PFSK-1 (cell line): ENCODE measurements at regions not wholly inside any gene's neighbourhood (a gene's known extent, or its start where the extent isn't known, plus 50 kb on each side); places are given as distances from the start of the nearest gene placed in this dataset.

Experiments used
- REST ChIP-seq, 2 experiments: IDR thresholded peaks; 2 replicates each; pipeline versions ENCODE4 v1.6.1 to v1.8.0; 2011 to 2012; ENCODE audit warnings: low read depth in 2 of 2, low read length in 2 of 2, control low read depth in 1 of 2, inconsistent platforms in 1 of 2, mild to moderate bottlenecking in 1 of 2, moderate library complexity in 1 of 2; ENCODE audit not compliant: insufficient read depth in 1 of 2
- SIN3A ChIP-seq: IDR thresholded peaks from 2 replicates; pipeline ENCODE4 v1.6.1; 2012; ENCODE audit warnings: mild to moderate bottlenecking, low read length, moderate library complexity, borderline replicate concordance; ENCODE audit not compliant: insufficient read depth
- TAF1 ChIP-seq: IDR thresholded peaks from 2 replicates; pipeline ENCODE4 v1.6.1; 2012; ENCODE audit warnings: low read length, control low read depth, borderline replicate concordance; ENCODE audit not compliant: insufficient read depth

DNA sequence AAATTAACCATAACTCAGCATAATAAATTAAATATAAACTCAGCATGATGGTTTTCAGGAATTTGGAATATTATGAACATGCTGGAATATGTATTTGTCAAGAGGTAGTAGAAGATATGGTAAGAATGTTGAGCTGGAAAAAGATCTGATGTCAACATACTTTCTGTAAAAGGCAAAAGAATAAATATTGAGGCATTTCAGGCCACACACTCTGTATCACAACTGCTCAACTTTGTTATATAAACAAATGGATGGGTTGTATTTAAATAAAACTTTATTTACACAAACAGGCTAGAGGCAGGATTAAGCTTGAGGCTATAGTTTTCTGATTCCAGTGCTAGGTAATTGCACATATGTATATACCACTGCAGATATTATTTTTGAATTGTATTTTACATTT lies 1409.4 kb downstream of the MRPL39 start:
- TF ChIP-seq SIN3A (no peak), TAF1 (no peak), REST (IDR thresholded peaks at IDR 0.05; ENCODE audit: insufficient read depth in 1 of 2, low read depth in 2 of 2, low read length in 2 of 2) (no peak)
